ENCODE measurements at regions not wholly inside any gene's neighbourhood (a gene's known extent, or its start where the extent isn't known, plus 50 kb on each side); places are given as distances from the start of the nearest gene placed in this dataset.

DNA sequence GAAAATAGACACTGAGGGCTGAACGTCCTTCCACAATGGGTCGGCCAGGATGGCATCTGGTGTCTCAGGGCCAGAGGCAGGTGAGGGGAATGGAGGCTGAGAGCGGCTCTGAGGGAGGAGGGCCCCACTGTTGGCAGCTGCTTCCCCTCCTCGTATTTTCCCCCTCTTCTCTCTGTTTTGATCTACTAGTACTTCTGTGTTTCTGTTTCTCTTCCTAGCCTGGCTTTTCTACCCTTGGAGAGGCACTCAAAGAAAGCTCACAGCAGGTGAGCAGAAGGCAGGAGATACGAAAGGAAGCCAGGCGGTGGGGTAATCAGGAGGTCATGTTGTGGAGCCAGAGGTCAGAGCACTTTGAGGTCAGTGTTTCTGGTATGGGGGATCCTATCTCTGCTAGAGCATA is 151.8 kb upstream of the GATB start:
- TF ChIP-seq, protein P1, sequence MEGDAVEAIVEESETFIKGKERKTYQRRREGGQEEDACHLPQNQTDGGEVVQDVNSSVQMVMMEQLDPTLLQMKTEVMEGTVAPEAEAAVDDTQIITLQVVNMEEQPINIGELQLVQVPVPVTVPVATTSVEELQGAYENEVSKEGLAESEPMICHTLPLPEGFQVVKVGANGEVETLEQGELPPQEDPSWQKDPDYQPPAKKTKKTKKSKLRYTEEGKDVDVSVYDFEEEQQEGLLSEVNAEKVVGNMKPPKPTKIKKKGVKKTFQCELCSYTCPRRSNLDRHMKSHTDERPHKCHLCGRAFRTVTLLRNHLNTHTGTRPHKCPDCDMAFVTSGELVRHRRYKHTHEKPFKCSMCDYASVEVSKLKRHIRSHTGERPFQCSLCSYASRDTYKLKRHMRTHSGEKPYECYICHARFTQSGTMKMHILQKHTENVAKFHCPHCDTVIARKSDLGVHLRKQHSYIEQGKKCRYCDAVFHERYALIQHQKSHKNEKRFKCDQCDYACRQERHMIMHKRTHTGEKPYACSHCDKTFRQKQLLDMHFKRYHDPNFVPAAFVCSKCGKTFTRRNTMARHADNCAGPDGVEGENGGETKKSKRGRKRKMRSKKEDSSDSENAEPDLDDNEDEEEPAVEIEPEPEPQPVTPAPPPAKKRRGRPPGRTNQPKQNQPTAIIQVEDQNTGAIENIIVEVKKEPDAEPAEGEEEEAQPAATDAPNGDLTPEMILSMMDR (tag by site-specific recombination; IDR thresholded peaks at IDR 0.05): no peak
- TF ChIP-seq KLF9 (tag by site-specific recombination; IDR thresholded peaks at IDR 0.05; ENCODE audit: low read depth): no peak
- no peak for TF ChIP-seq ZNF138 (tag by site-specific recombination; IDR thresholded peaks at IDR 0.05; ENCODE audit: borderline replicate concordance)
- no peak for TF ChIP-seq ZNF133 (tag by site-specific recombination; IDR thresholded peaks at IDR 0.05)
- TF ChIP-seq, protein P2, sequence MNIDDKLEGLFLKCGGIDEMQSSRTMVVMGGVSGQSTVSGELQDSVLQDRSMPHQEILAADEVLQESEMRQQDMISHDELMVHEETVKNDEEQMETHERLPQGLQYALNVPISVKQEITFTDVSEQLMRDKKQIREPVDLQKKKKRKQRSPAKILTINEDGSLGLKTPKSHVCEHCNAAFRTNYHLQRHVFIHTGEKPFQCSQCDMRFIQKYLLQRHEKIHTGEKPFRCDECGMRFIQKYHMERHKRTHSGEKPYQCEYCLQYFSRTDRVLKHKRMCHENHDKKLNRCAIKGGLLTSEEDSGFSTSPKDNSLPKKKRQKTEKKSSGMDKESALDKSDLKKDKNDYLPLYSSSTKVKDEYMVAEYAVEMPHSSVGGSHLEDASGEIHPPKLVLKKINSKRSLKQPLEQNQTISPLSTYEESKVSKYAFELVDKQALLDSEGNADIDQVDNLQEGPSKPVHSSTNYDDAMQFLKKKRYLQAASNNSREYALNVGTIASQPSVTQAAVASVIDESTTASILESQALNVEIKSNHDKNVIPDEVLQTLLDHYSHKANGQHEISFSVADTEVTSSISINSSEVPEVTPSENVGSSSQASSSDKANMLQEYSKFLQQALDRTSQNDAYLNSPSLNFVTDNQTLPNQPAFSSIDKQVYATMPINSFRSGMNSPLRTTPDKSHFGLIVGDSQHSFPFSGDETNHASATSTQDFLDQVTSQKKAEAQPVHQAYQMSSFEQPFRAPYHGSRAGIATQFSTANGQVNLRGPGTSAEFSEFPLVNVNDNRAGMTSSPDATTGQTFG (tag by site-specific recombination; IDR thresholded peaks at IDR 0.05; ENCODE audit: borderline replicate concordance): no peak
- TF ChIP-seq, protein P3, sequence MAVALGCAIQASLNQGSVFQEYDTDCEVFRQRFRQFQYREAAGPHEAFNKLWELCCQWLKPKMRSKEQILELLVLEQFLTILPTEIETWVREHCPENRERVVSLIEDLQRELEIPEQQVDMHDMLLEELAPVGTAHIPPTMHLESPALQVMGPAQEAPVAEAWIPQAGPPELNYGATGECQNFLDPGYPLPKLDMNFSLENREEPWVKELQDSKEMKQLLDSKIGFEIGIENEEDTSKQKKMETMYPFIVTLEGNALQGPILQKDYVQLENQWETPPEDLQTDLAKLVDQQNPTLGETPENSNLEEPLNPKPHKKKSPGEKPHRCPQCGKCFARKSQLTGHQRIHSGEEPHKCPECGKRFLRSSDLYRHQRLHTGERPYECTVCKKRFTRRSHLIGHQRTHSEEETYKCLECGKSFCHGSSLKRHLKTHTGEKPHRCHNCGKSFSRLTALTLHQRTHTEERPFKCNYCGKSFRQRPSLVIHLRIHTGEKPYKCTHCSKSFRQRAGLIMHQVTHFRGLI (tag by site-specific recombination; IDR thresholded peaks at IDR 0.05): no peak
- TF ChIP-seq PRDM1 (tag by site-specific recombination; IDR thresholded peaks at IDR 0.05): no peak
- TF ChIP-seq ZNF274 (IDR thresholded peaks at IDR 0.05; ENCODE audit: low read length): no peak
- no peak for TF ChIP-seq ZNF274 (tag by site-specific recombination; IDR thresholded peaks at IDR 0.05; ENCODE audit: borderline replicate concordance)
